ENCODE measurements at regions not wholly inside any gene's neighbourhood (a gene's known extent, or its start where the extent isn't known, plus 50 kb on each side); places are given as distances from the start of the nearest gene placed in this dataset.

- no peak overlapping the region for H3K4me3 ChIP-seq (ENCODE audit: low read length)
- peak; percentile 62 for TF ChIP-seq CTCF (conservative IDR thresholded peaks at IDR 0.05; ENCODE audit: low read depth, low read length)
- no peak for DNase-seq (ENCODE audit: low read depth)
Observed at GRCh38 chr2:172674034-172674967, 61.3 kb upstream of the RAPGEF4 start.

- no peak for TF ChIP-seq CTCF (conservative IDR thresholded peaks at IDR 0.05; ENCODE audit: low read depth, low read length)
- no peak overlapping the region for H3K4me3 ChIP-seq (ENCODE audit: low read length)
- no peak for DNase-seq (ENCODE audit: low read depth)
Observed at GRCh38 chr2:172674968-172675303, 60.7 kb upstream of the RAPGEF4 start.

GRCh38 chr2:172677363-172677762, 58.3 kb upstream of the RAPGEF4 start:
- no peak overlapping the region for H3K4me3 ChIP-seq (ENCODE audit: low read length)
- no peak for TF ChIP-seq CTCF (conservative IDR thresholded peaks at IDR 0.05; ENCODE audit: low read depth, low read length)
- no peak for DNase-seq (ENCODE audit: low read depth)

GRCh38 chr2:172680436-172681068, 55.1 kb upstream of the RAPGEF4 start:
- H3K4me3 ChIP-seq (ENCODE audit: low read length), result no peak overlapping the region
- DNase-seq (ENCODE audit: low read depth), result no peak
- TF ChIP-seq CTCF (conservative IDR thresholded peaks at IDR 0.05; ENCODE audit: low read depth, low read length), result no peak

GRCh38 chr2:172685467-172685866, 50.2 kb upstream of the RAPGEF4 start:
- no peak for TF ChIP-seq CTCF (conservative IDR thresholded peaks at IDR 0.05; ENCODE audit: low read depth, low read length)
- H3K4me3 ChIP-seq (ENCODE audit: low read length), result no peak overlapping the region
- DNase-seq (ENCODE audit: low read depth), result no peak
